Lower leg skin (tissue), 4 donors: ENCODE measurements at regions not wholly inside any gene's neighbourhood (a gene's known extent, or its start where the extent isn't known, plus 50 kb on each side); places are given as distances from the start of the nearest gene placed in this dataset.

Experiments used
- DNase-seq, 2 donors: peaks; one replicate each; pipeline ENCODE4 v3.0.0-alpha.2; 2019; ENCODE audit warnings: low spot score in 2 of 2
- H3K4me3 ChIP-seq: fragments of 200-600 bp; sonication (generic); 2 replicates; pipeline ENCODE4 v1.5.1; 2017; ENCODE audit warnings: mild to moderate bottlenecking, low read depth; ENCODE audit not compliant: poor library complexity, severe bottlenecking
- POLR2A ChIP-seq, 2 donors: fragments of 450-650 bp; IDR thresholded peaks; one replicate each; pipeline ENCODE4 v1.6.1; 2016 to 2017; ENCODE audit warnings: antibody characterized with exemption in 2 of 2, mild to moderate bottlenecking in 1 of 2, moderate library complexity in 1 of 2
- WGBS, 2 donors: methylation state at CpG; one replicate each; pipeline ENCODE4 v1.1.5; 2018; 5-methylcytosine and 5-hydroxymethylcytosine counted together
- intact Hi-C: fragments of 100-400 bp; cut with DNase I; formaldehyde crosslinking; loops from one replicate; pipeline ENCODE4 v1.15.0; 2023; ENCODE audit warnings: low total_unique reads
- TF ChIP-seq, protein P1 (sequence below), 3 donors: fragments of 450-650 bp; IDR thresholded peaks; one replicate each; pipeline ENCODE4 v1.5.1; 2016; ENCODE audit warnings: antibody characterized with exemption in 3 of 3, mild to moderate bottlenecking in 3 of 3, moderate library complexity in 2 of 3

GRCh38 chr1:80924290-80924689, 876.4 kb upstream of the ADGRL2 start:
- 90 to 92% methylated on average over 2 of the region's 2 CpGs for WGBS, 2 donors
- no peak overlapping the region for H3K4me3 ChIP-seq
- DNase-seq, result no peak
- TF ChIP-seq POLR2A (IDR thresholded peaks at IDR 0.05), result no peak
- TF ChIP-seq, protein P1, sequence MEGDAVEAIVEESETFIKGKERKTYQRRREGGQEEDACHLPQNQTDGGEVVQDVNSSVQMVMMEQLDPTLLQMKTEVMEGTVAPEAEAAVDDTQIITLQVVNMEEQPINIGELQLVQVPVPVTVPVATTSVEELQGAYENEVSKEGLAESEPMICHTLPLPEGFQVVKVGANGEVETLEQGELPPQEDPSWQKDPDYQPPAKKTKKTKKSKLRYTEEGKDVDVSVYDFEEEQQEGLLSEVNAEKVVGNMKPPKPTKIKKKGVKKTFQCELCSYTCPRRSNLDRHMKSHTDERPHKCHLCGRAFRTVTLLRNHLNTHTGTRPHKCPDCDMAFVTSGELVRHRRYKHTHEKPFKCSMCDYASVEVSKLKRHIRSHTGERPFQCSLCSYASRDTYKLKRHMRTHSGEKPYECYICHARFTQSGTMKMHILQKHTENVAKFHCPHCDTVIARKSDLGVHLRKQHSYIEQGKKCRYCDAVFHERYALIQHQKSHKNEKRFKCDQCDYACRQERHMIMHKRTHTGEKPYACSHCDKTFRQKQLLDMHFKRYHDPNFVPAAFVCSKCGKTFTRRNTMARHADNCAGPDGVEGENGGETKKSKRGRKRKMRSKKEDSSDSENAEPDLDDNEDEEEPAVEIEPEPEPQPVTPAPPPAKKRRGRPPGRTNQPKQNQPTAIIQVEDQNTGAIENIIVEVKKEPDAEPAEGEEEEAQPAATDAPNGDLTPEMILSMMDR (IDR thresholded peaks at IDR 0.05), result no peak
- intact Hi-C loops, result no loop called here

DNA sequence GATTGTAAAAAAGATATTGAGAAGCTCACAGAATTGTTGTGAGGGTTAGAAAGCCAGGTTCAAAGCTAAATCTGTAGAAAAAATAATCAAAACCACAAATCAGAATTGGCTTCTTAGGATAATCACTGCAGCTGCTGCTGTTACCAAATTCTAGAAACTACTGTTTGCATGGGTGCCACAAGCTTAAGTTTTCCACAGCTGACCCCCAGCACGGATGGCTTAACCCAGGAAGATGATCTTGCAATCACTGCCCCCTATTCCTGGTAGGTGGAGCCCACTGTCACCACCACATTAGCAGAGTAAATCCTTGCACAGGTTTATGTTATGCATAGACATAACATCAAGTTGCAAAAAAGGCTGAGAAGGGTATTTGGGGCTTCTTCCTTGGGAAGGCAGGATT, 877.8 kb upstream of the ADGRL2 start:
- no peak for TF ChIP-seq POLR2A (IDR thresholded peaks at IDR 0.05)
- TF ChIP-seq, protein P1 (IDR thresholded peaks at IDR 0.05), result no peak
- H3K4me3 ChIP-seq, result no peak overlapping the region
- no peak for DNase-seq
- intact Hi-C loops, result no loop called here
- WGBS, 2 donors, result 53 to 60% methylated on average over 1 of the region's 1 CpG

DNA sequence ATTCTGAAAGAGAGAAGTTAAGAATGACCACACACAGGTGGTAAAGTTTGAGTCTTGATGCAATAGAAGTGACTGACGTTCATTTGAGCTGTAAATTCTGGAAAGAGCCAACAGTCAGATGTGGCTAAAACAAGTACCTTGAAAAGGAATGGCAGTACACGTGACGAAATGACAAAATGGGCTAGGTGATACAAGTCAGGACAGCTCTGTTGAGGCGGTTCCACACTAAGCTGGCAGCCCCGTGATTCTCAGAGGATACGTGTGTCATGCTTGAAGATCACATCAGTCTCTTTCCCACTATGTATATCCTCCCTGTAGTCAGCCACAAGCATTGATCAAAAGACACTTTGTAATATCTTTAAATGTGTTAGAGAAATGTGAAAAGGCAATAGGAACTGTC, 881.3 kb upstream of the ADGRL2 start:
- H3K4me3 ChIP-seq, result no peak overlapping the region
- intact Hi-C loops, result no loop called here
- DNase-seq, result peak in 1 of 2 donors; percentile 14
- 46 to 48% methylated on average over 6 of the region's 6 CpGs for WGBS, 2 donors
- TF ChIP-seq POLR2A (IDR thresholded peaks at IDR 0.05), result no peak
- TF ChIP-seq, protein P1 (IDR thresholded peaks at IDR 0.05), result no peak

DNA sequence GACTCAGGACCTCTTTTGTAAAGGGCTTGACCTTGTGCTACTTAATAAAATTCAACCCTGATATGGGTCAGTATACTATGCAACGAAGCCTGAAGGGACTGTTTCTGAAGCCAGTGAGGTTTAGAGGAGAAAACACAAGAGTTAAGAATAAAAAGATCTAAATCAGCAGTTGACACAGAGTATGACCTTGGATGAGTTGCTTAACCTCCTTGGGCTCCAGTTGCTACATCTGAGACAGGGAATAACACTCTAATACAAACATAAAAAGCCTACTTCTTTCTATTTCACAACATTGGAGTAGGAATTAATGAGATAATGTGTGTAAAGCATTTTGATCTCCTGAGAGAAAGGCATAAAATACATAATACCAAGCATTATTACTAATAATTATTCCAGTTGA, 882.4 kb upstream of the ADGRL2 start:
- DNase-seq, result no peak
- TF ChIP-seq, protein P1 (IDR thresholded peaks at IDR 0.05), result no peak
- TF ChIP-seq POLR2A (IDR thresholded peaks at IDR 0.05), result no peak
- intact Hi-C loops, result no loop called here
- WGBS, 2 donors, result 39 to 58% methylated on average over 1 of the region's 1 CpG
- no peak overlapping the region for H3K4me3 ChIP-seq

GRCh38 chr1:80917826-80918225, 882.9 kb upstream of the ADGRL2 start:
- H3K4me3 ChIP-seq, result no peak overlapping the region
- no peak for TF ChIP-seq POLR2A (IDR thresholded peaks at IDR 0.05)
- TF ChIP-seq, protein P1 (IDR thresholded peaks at IDR 0.05), result no peak
- DNase-seq, result no peak
- 69 to 82% methylated on average over 2 of the region's 2 CpGs for WGBS, 2 donors
- intact Hi-C loops, result no loop called here

- intact Hi-C loops, result no loop called here
- TF ChIP-seq POLR2A (IDR thresholded peaks at IDR 0.05), result no peak
- TF ChIP-seq, protein P1 (IDR thresholded peaks at IDR 0.05), result no peak
- whole genome bisulfite sequencing, 2 donors, result 49 to 59% methylated on average over 1 of the region's 1 CpG
- DNase-seq, result no peak
- H3K4me3 ChIP-seq, result no peak overlapping the region
Observed at GRCh38 chr1:80917225-80917624, 883.5 kb upstream of the ADGRL2 start.
